HEK293 (cell line): ENCODE measurements at regions not wholly inside any gene's neighbourhood (a gene's known extent, or its start where the extent isn't known, plus 50 kb on each side); places are given as distances from the start of the nearest gene placed in this dataset.

Source experiments
- CTCF ChIA-PET: fragments of 350-600 bp; formaldehyde crosslinking; extraction: SDS; loops from one replicate; lab custom pipeline; 2021; ENCODE audit warnings: antibody characterized with exemption; lab: Yijun Ruan, JAX
- POLR2A ChIA-PET: fragments of 300-600 bp; formaldehyde crosslinking; extraction: SDS; loops from one replicate; lab custom pipeline; 2020; ENCODE audit warnings: antibody characterized with exemption, inconsistent platforms; lab: Yijun Ruan, JAX
- H3K27ac ChIP-seq: fragments of 200-500 bp; sonication (Bioruptor generic); 2 replicates; pipeline ENCODE4 v1.5.1; 2014; ENCODE audit warnings: low read depth, low read length, control low read depth, inconsistent platforms; ENCODE audit errors: extremely low read depth
- H3K36me3 ChIP-seq, 2 experiments: fragments of 200-500 bp in 1 of 2; sonication (Bioruptor generic) in 1 of 2; 1 replicate in 1 of 2; 2 replicates in 1 of 2; pipeline ENCODE4 v1.5.1; 2014 to 2017; ENCODE audit warnings: inconsistent platforms in 2 of 2, low read length in 2 of 2; ENCODE audit not compliant: control insufficient read depth in 2 of 2, insufficient read depth in 1 of 2
- H3K4me1 ChIP-seq: fragments of 200-500 bp; sonication (Bioruptor generic); 2 replicates; pipeline ENCODE4 v1.5.1; 2014; ENCODE audit warnings: mild to moderate bottlenecking, low read length, inconsistent platforms; ENCODE audit not compliant: control insufficient read depth, insufficient read depth
- H3K4me3 ChIP-seq: 2 replicates; pipeline ENCODE4 v1.5.1; 2011; ENCODE audit warnings: low read depth, mild to moderate bottlenecking, control low read depth, low read length, moderate library complexity
- H3K9me3 ChIP-seq: fragments of 200-500 bp; sonication (Bioruptor generic); 2 replicates; pipeline ENCODE4 v1.5.1; 2014; ENCODE audit warnings: low read depth, low read length, inconsistent platforms; ENCODE audit not compliant: control insufficient read depth, insufficient read depth
- GFI1B ChIP-seq: fragments of 450-650 bp; formaldehyde crosslinking; IDR thresholded peaks from 2 replicates; pipeline ENCODE4 v1.5.1; 2016; ENCODE audit warnings: missing biosample characterization, missing genetic modification characterization
- IKZF3 ChIP-seq: fragments of 450-650 bp; IDR thresholded peaks from 2 replicates; pipeline ENCODE4 v1.5.0; 2018; ENCODE audit warnings: missing biosample characterization, mild to moderate bottlenecking, missing genetic modification characterization, moderate library complexity
- SCRT1 ChIP-seq: fragments of 450-650 bp; formaldehyde crosslinking; IDR thresholded peaks from 2 replicates; pipeline ENCODE4 v1.5.1; 2016; ENCODE audit warnings: missing biosample characterization, missing genetic modification characterization, borderline replicate concordance
- SP2 ChIP-seq: fragments of 450-650 bp; formaldehyde crosslinking; IDR thresholded peaks from 2 replicates; pipeline ENCODE4 v1.5.1; 2016; ENCODE audit warnings: missing biosample characterization, missing genetic modification characterization
- TSHZ1 ChIP-seq: fragments of 450-650 bp; formaldehyde crosslinking; IDR thresholded peaks from 2 replicates; pipeline ENCODE4 v1.5.1; 2016; ENCODE audit warnings: missing biosample characterization, missing genetic modification characterization, borderline replicate concordance
- ZBTB11 ChIP-seq: fragments of 450-650 bp; formaldehyde crosslinking; conservative IDR thresholded peaks from 2 replicates; pipeline ENCODE4 v1.5.1; 2016; ENCODE audit warnings: low read depth, missing biosample characterization, missing genetic modification characterization
- ZFP41 ChIP-seq: fragments of 450-650 bp; formaldehyde crosslinking; IDR thresholded peaks from 2 replicates; pipeline ENCODE4 v1.5.1; 2016; ENCODE audit warnings: missing biosample characterization, missing genetic modification characterization, borderline replicate concordance
- ZNF155 ChIP-seq: fragments of 450-650 bp; formaldehyde crosslinking; IDR thresholded peaks from 2 replicates; pipeline ENCODE4 v1.5.1; 2016; ENCODE audit warnings: missing biosample characterization, missing genetic modification characterization
- ZNF202 ChIP-seq: fragments of 450-650 bp; formaldehyde crosslinking; IDR thresholded peaks from 2 replicates; pipeline ENCODE4 v1.5.1; 2016; ENCODE audit warnings: missing biosample characterization, missing genetic modification characterization, borderline replicate concordance
- ZNF239 ChIP-seq: fragments of 450-650 bp; formaldehyde crosslinking; IDR thresholded peaks from 2 replicates; pipeline ENCODE4 v1.5.1; 2016; ENCODE audit warnings: missing biosample characterization, missing genetic modification characterization
- ZNF544 ChIP-seq: fragments of 450-650 bp; formaldehyde crosslinking; IDR thresholded peaks from 2 replicates; pipeline ENCODE4 v1.5.0; 2017; ENCODE audit warnings: missing biosample characterization, missing genetic modification characterization
- ZNF560 ChIP-seq: fragments of 450-650 bp; formaldehyde crosslinking; IDR thresholded peaks from 2 replicates; pipeline ENCODE4 v1.5.1; 2017; ENCODE audit warnings: missing biosample characterization, missing genetic modification characterization, borderline replicate concordance
- ZNF660 ChIP-seq: fragments of 450-650 bp; IDR thresholded peaks from 2 replicates; pipeline ENCODE4 v1.5.1; 2018; ENCODE audit warnings: missing biosample characterization, mild to moderate bottlenecking, missing genetic modification characterization
- ZNF692 ChIP-seq: fragments of 450-650 bp; formaldehyde crosslinking; IDR thresholded peaks from 2 replicates; pipeline ENCODE4 v1.5.1; 2016; ENCODE audit warnings: missing biosample characterization, missing genetic modification characterization
- ZNF830 ChIP-seq: fragments of 450-650 bp; IDR thresholded peaks from 2 replicates; pipeline ENCODE4 v1.5.0; 2018; ENCODE audit warnings: missing biosample characterization, missing genetic modification characterization, low read depth, mild to moderate bottlenecking, moderate library complexity
- ZSCAN16 ChIP-seq: fragments of 450-650 bp; formaldehyde crosslinking; IDR thresholded peaks from 2 replicates; pipeline ENCODE4 v1.5.1; 2016; ENCODE audit warnings: missing biosample characterization, missing genetic modification characterization
- ZSCAN4 ChIP-seq: fragments of 450-650 bp; formaldehyde crosslinking; IDR thresholded peaks from 2 replicates; pipeline ENCODE4 v1.5.1; 2017; ENCODE audit warnings: missing biosample characterization, missing genetic modification characterization

GRCh38 chr4:125262502-125262901 is 52.3 kb upstream of the FAT4 start:
- no peak for TF ChIP-seq ZSCAN16 (tag by site-specific recombination)
- TF ChIP-seq SCRT1 (tag by site-specific recombination), result no peak
- H3K4me1 ChIP-seq, result no peaks in the 10 kb centered on the region
- CTCF ChIA-PET, result no interaction called here
- no peak overlapping the region for H3K4me3 ChIP-seq
- H3K9me3 ChIP-seq, result no peaks in the 10 kb centered on the region
- no peak overlapping the region for H3K27ac ChIP-seq
- H3K36me3 ChIP-seq, result no peaks in the 10 kb centered on the region
- POLR2A ChIA-PET, result no interaction called here

- H3K36me3 ChIP-seq, result no peaks in the 10 kb centered on the region
- no peak overlapping the region for H3K4me3 ChIP-seq
- ChIA-PET POLR2A (no interaction called here), CTCF (no interaction called here)
- H3K4me1 ChIP-seq, result no peaks in the 10 kb centered on the region
- TF ChIP-seq IKZF3 (tag by site-specific recombination), result no peak
- no peak for TF ChIP-seq ZNF239
- TF ChIP-seq GFI1B (tag by site-specific recombination), result no peak
- TF ChIP-seq SP2 (tag by site-specific recombination), result no peak
- TF ChIP-seq ZBTB11 (tag by site-specific recombination), result no peak
- TF ChIP-seq ZNF660 (tag by site-specific recombination), result no peak
- TF ChIP-seq ZFP41 (tag by site-specific recombination), result no peak
- no peak for TF ChIP-seq ZNF544 (tag by site-specific recombination)
- no peak for TF ChIP-seq ZNF830 (tag by site-specific recombination)
- TF ChIP-seq TSHZ1 (tag by site-specific recombination), result no peak
- TF ChIP-seq ZNF202 (tag by site-specific recombination), result no peak
- no peak for TF ChIP-seq ZNF560 (tag by site-specific recombination)
- TF ChIP-seq ZNF155 (tag by site-specific recombination), result no peak
- no peak for TF ChIP-seq ZNF692 (tag by site-specific recombination)
- TF ChIP-seq ZSCAN4 (tag by site-specific recombination), result no peak
- H3K9me3 ChIP-seq, result no peaks in the 10 kb centered on the region
- no peak overlapping the region for H3K27ac ChIP-seq
Measured at GRCh38 chr4:125262079-125262478, 52.7 kb upstream of the FAT4 start.
